Chondrocyte (in vitro differentiated cells): ENCODE measurements at regions not wholly inside any gene's neighbourhood (a gene's known extent, or its start where the extent isn't known, plus 50 kb on each side); places are given as distances from the start of the nearest gene placed in this dataset.

Experiments
- DNase-seq: peaks from one replicate; pipeline ENCODE4 v3.0.0; 2021; ENCODE audit warnings: mixed read lengths, low spot score
- H3K27ac Mint-ChIP-seq: one replicate; pipeline ENCODE4 v1.8.0; 2021; ENCODE audit warnings: mild to moderate bottlenecking, moderate library complexity, mixed read lengths; ENCODE audit not compliant: unreplicated experiment
- H3K27me3 Mint-ChIP-seq: 2 replicates; pipeline ENCODE4 v1.8.0; 2021; ENCODE audit warnings: low read depth, mixed read lengths
- H3K36me3 Mint-ChIP-seq: 2 replicates; pipeline ENCODE4 v1.8.0; 2021; ENCODE audit warnings: low read depth, mixed read lengths
- H3K4me1 Mint-ChIP-seq: 2 replicates; pipeline ENCODE4 v1.8.0; 2021; ENCODE audit warnings: low read depth, mild to moderate bottlenecking, mixed read lengths
- H3K4me3 Mint-ChIP-seq: one replicate; pipeline ENCODE4 v1.8.0; 2021; ENCODE audit warnings: mild to moderate bottlenecking, moderate library complexity, mixed read lengths; ENCODE audit not compliant: unreplicated experiment
- H3K9me3 Mint-ChIP-seq: 2 replicates; pipeline ENCODE4 v1.8.0; 2021; ENCODE audit warnings: low read depth, mixed read lengths
- TF ChIP-seq, protein P1 (sequence below): fragments of 200-600 bp; sonication (generic); IDR thresholded peaks from 2 replicates; pipeline ENCODE4 v1.5.0; 2021; ENCODE audit warnings: antibody characterized with exemption, mild to moderate bottlenecking, moderate library complexity

DNA sequence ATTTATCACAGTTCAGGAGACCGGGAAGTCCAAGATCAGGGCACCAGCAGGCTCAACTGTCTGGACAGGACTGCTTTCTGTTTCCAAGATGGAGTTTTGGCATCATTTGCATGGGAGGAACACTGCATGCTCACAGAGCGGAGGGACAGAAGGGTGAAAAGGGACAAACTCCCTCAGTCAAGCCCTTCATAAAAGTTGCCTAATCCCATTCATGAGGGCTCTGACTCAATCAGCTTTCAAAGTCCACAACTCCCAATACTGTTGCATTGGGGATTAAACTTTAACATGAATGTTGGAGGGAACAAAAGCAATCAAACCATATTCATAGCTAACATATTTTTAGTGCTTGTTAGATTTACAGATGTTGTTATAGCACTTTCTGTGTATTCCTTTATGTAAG is 158.9 kb upstream of the MAD2L1 start:
- TF ChIP-seq, protein P1, sequence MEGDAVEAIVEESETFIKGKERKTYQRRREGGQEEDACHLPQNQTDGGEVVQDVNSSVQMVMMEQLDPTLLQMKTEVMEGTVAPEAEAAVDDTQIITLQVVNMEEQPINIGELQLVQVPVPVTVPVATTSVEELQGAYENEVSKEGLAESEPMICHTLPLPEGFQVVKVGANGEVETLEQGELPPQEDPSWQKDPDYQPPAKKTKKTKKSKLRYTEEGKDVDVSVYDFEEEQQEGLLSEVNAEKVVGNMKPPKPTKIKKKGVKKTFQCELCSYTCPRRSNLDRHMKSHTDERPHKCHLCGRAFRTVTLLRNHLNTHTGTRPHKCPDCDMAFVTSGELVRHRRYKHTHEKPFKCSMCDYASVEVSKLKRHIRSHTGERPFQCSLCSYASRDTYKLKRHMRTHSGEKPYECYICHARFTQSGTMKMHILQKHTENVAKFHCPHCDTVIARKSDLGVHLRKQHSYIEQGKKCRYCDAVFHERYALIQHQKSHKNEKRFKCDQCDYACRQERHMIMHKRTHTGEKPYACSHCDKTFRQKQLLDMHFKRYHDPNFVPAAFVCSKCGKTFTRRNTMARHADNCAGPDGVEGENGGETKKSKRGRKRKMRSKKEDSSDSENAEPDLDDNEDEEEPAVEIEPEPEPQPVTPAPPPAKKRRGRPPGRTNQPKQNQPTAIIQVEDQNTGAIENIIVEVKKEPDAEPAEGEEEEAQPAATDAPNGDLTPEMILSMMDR = no peak
- Mint-ChIP-seq H3K27me3 (peaks cover 9% of the 10 kb centered on the region), H3K4me1 (no peaks in the 10 kb centered on the region), H3K9me3 (peaks cover 10% of the 10 kb centered on the region), H3K27ac (no peak overlapping the region), H3K36me3 (no peaks in the 10 kb centered on the region), H3K4me3 (no peak overlapping the region)
- DNase-seq = no peak

DNA sequence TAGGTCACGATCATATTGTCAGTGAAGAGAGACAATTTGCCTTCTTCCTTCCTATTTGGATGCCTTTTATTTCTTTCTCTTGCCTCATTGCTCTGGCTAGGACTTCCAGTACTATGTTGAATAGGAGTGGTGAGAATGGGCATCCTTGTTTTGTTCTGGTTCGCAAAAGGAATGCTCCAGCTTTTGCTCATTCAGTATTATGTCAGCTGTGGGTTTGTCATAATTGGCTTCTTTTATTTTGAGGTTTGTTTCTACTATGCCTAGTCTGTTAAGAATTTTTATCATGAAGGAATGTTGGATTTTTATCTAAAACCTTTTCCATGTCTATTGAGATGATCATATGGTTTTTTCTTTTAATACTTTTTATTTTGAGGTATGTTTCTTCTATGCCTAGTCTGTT is 152.3 kb upstream of the MAD2L1 start:
- H3K4me3 Mint-ChIP-seq = no peak overlapping the region
- TF ChIP-seq, protein P1 = no peak
- DNase-seq = no peak
- no peaks in the 10 kb centered on the region for H3K4me1 Mint-ChIP-seq
- H3K36me3 Mint-ChIP-seq = peaks cover 2% of the 10 kb centered on the region
- peaks cover 19% of the 10 kb centered on the region for H3K9me3 Mint-ChIP-seq
- H3K27ac Mint-ChIP-seq = no peak overlapping the region
- peaks cover 2% of the 10 kb centered on the region for H3K27me3 Mint-ChIP-seq

DNA sequence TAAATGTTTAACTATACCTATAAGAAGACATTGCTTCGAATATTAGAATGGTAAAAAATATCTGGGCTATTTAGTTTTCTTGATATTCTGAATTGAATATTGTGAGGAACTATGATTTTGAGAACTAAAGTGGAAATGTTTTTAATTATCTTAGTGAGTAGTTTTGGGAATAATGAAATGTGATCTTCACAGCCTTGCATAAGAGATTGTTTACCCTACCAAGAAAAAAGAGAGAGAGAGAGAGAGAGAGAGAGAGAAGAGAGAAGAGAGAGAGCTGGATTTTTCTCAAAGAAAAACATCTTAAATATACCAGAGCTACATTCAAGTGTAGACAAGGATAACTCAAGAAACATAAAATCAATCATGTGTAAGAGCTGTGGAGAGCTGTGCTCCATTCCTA is 148.7 kb upstream of the MAD2L1 start:
- Mint-ChIP-seq H3K36me3 (peaks cover 2% of the 10 kb centered on the region), H3K4me1 (no peaks in the 10 kb centered on the region), H3K4me3 (no peak overlapping the region), H3K9me3 (peaks cover 11% of the 10 kb centered on the region), H3K27me3 (peaks cover 2% of the 10 kb centered on the region), H3K27ac (no peak overlapping the region)
- TF ChIP-seq, protein P1 = no peak
- no peak for DNase-seq

DNA sequence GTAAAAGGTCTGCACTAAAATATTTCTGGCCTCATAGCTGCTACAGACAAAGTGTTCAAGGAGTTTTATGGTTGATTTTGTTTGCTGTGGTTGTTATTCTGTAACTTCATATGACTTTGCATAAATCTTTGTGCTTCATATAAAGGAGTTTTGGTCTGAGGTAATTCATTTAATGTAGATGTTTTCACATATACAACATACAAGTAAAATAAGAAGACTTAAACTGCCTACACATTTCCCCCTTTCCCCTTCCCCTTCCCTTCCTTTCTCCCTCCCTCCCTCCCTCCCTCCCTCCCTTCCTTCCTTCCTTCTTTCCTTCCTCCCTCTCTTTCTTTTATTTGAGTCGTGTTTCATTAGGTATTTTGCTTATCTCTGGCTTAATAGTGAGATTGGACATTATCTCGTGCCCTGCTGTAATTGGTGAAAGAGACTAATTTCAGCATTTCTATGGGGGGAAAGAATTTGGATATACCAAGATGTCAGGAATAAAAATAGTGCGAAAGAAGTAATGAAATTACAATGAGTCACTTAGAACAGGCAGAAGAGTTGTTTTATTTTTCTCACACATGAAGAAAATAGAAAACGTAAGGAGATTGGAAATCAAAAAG is 144.9 kb upstream of the MAD2L1 start:
- H3K4me1 Mint-ChIP-seq = no peaks in the 10 kb centered on the region
- TF ChIP-seq, protein P1 = no peak
- H3K27ac Mint-ChIP-seq = no peak overlapping the region
- H3K36me3 Mint-ChIP-seq = no peaks in the 10 kb centered on the region
- no peak overlapping the region for H3K4me3 Mint-ChIP-seq
- DNase-seq = no peak
- H3K9me3 Mint-ChIP-seq = peaks cover 3% of the 10 kb centered on the region
- H3K27me3 Mint-ChIP-seq = peaks cover 2% of the 10 kb centered on the region

DNA sequence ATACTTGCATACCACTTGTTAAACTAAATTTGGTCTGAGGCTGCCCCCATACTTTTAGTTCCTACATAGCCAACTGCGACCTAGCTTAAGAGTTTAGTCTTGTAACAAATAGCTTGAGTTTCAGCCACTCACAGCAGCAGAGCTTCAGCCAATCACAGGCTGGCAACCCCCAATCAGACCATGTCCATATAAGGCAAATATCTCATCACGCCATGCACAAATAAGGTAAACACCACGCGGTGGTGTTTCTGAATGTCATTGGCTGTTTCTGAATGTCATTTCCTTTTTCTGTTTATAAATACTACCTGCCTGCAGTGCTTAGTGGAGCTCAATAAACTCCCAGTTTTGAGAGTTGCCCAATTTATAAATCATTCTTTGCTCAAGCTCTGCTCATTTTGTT is 143.1 kb upstream of the MAD2L1 start:
- DNase-seq = no peak
- no peak overlapping the region for H3K27ac Mint-ChIP-seq
- TF ChIP-seq, protein P1 = no peak
- no peaks in the 10 kb centered on the region for H3K36me3 Mint-ChIP-seq
- H3K9me3 Mint-ChIP-seq = peaks cover 9% of the 10 kb centered on the region
- no peak overlapping the region for H3K4me3 Mint-ChIP-seq
- H3K27me3 Mint-ChIP-seq = no peaks in the 10 kb centered on the region
- H3K4me1 Mint-ChIP-seq = no peaks in the 10 kb centered on the region
